Activated CD8-positive, alpha-beta T cell treated with anti-CD3 and anti-CD28 coated beads for 36 hours (primary cell): ENCODE measurements at regions not wholly inside any gene's neighbourhood (a gene's known extent, or its start where the extent isn't known, plus 50 kb on each side); places are given as distances from the start of the nearest gene placed in this dataset.

Source experiments
- ATAC-seq: fragments of 200-7000 bp; cut with Tn5 transposase; one replicate; pipeline ENCODE4 v1.10.0; 2021; ENCODE audit warnings: mild to moderate bottlenecking, moderate library complexity
- CTCF ChIA-PET: fragments of 350-600 bp; sonication (Branson Sonifier 250); formaldehyde crosslinking; loops from one replicate; lab custom pipeline; 2021; ENCODE audit warnings: antibody characterized with exemption; lab: Charles Lee
- POLR2A ChIA-PET: fragments of 350-600 bp; sonication (Branson Sonifier 250); formaldehyde crosslinking; loops from one replicate; lab custom pipeline; 2021; ENCODE audit warnings: antibody characterized with exemption; lab: Charles Lee
- DNase-seq: peaks from one replicate; pipeline ENCODE4 v3.0.0-alpha.2; 2020
- H3K27ac Mint-ChIP-seq: one replicate; pipeline ENCODE4 v1.8.0; 2021; ENCODE audit warnings: mild to moderate bottlenecking, mixed read lengths
- H3K27me3 Mint-ChIP-seq: one replicate; pipeline ENCODE4 v1.8.0; 2021; ENCODE audit warnings: mixed read lengths
- H3K36me3 Mint-ChIP-seq: one replicate; pipeline ENCODE4 v1.8.0; 2021; ENCODE audit warnings: low read depth, mixed read lengths
- H3K4me1 Mint-ChIP-seq: one replicate; pipeline ENCODE4 v1.8.0; 2021; ENCODE audit warnings: low read depth, mixed read lengths
- H3K4me3 Mint-ChIP-seq: one replicate; pipeline ENCODE4 v1.8.0; 2021; ENCODE audit warnings: mild to moderate bottlenecking, moderate library complexity, mixed read lengths
- H3K9me3 Mint-ChIP-seq: one replicate; pipeline ENCODE4 v1.8.0; 2021; ENCODE audit warnings: mixed read lengths
- intact Hi-C: fragments of 100-400 bp; cut with micrococcal nuclease; formaldehyde crosslinking; loops from one replicate; pipeline ENCODE4 v1.10.0; 2022
- TF ChIP-seq, protein P1 (sequence below): fragments of 200-600 bp; IDR thresholded peaks from one replicate; pipeline ENCODE4 v1.8.0; 2022; ENCODE audit warnings: antibody characterized with exemption, mild to moderate bottlenecking

DNA sequence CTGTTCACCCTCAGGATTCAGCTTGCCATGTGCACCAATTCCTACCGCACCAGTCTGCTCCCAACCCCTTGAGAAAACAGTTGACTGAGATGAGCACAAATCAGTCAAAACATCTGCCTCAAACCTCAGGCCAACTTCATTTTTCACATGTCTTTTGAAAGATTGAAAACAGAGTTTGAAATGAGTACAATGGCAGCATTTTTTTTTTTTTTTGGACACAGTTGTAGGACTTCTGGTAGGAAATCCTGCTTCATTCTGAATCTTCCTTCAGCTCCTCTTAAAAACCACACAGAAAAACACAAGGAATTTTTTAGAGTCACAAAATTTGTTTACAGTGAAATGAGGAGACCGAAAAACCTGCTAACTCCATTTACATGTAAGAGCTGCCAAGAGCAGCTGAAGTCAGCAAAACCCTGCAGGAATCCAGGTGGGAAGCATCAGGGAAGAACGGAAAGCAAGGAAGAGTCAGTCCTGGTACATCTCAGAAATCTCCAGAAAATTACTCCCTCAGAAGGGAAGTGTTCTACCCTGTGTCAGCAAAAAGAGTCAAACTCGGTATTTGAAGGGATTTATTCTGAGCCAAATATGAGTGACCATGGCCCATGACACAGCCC is 100.3 kb upstream of the TMTC1 start:
- ChIA-PET POLR2A (no interaction called here), CTCF (no interaction called here)
- TF ChIP-seq, protein P1, sequence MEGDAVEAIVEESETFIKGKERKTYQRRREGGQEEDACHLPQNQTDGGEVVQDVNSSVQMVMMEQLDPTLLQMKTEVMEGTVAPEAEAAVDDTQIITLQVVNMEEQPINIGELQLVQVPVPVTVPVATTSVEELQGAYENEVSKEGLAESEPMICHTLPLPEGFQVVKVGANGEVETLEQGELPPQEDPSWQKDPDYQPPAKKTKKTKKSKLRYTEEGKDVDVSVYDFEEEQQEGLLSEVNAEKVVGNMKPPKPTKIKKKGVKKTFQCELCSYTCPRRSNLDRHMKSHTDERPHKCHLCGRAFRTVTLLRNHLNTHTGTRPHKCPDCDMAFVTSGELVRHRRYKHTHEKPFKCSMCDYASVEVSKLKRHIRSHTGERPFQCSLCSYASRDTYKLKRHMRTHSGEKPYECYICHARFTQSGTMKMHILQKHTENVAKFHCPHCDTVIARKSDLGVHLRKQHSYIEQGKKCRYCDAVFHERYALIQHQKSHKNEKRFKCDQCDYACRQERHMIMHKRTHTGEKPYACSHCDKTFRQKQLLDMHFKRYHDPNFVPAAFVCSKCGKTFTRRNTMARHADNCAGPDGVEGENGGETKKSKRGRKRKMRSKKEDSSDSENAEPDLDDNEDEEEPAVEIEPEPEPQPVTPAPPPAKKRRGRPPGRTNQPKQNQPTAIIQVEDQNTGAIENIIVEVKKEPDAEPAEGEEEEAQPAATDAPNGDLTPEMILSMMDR: no peak
- Mint-ChIP-seq H3K27me3 (no peaks in the 10 kb centered on the region), H3K9me3 (peaks cover 7% of the 10 kb centered on the region), H3K36me3 (no peaks in the 10 kb centered on the region), H3K27ac (no peak overlapping the region), H3K4me3 (no peak overlapping the region), H3K4me1 (no peaks in the 10 kb centered on the region)
- DNase-seq (no peak), ATAC-seq (no peak)
- intact Hi-C loops: no loop called here

DNA sequence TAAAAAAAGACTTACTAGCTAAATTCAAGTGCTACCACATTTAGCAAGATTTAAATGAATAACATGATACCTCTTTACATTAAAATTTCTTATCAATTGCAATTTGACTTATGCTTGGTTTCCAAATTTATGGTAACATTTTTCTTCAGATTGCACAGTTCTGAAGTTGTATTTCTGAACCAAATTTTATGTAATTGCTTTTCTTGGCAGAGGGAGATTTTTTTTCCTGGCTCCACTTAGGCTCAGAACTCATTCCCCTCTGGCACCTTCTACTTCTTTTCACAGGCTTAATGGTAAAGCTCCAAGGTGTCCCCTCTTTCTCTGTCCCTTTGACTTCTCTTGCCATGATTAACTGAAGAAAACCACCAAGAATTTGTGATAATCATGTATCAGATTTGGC is 99.8 kb upstream of the TMTC1 start:
- ChIA-PET CTCF (no interaction called here), POLR2A (no interaction called here)
- Mint-ChIP-seq H3K9me3 (peaks cover 7% of the 10 kb centered on the region), H3K4me3 (no peak overlapping the region), H3K27me3 (no peaks in the 10 kb centered on the region), H3K27ac (no peak overlapping the region), H3K4me1 (no peaks in the 10 kb centered on the region), H3K36me3 (no peaks in the 10 kb centered on the region)
- intact Hi-C loops: no loop called here
- TF ChIP-seq, protein P1: no peak
- DNase-seq (no peak), ATAC-seq (no peak)

DNA sequence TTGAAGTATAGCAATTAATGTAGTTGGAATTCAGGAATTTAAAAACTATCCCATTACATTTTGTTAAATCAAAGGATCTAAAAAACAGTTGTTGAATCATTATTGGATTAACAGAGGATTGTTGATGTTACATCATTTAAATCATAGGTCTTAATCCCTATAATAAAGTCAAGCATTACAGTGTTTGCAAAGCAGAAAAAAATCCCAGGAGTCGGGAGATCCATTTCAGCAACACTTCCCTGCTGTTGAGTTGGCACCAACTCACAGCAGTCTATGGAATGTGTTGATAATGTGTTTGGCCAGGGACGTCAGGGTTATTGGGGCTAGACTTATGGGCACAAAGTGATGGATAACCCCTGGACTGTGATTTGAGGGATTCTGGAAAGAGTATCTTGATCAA is 99.1 kb upstream of the TMTC1 start:
- H3K36me3 Mint-ChIP-seq: no peaks in the 10 kb centered on the region
- ATAC-seq: no peak
- no peak overlapping the region for H3K27ac Mint-ChIP-seq
- no peaks in the 10 kb centered on the region for H3K4me1 Mint-ChIP-seq
- H3K27me3 Mint-ChIP-seq: no peaks in the 10 kb centered on the region
- ChIA-PET CTCF (no interaction called here), POLR2A (no interaction called here)
- TF ChIP-seq, protein P1: no peak
- DNase-seq: no peak
- intact Hi-C loops: no loop called here
- peaks cover 8% of the 10 kb centered on the region for H3K9me3 Mint-ChIP-seq
- H3K4me3 Mint-ChIP-seq: no peak overlapping the region

DNA sequence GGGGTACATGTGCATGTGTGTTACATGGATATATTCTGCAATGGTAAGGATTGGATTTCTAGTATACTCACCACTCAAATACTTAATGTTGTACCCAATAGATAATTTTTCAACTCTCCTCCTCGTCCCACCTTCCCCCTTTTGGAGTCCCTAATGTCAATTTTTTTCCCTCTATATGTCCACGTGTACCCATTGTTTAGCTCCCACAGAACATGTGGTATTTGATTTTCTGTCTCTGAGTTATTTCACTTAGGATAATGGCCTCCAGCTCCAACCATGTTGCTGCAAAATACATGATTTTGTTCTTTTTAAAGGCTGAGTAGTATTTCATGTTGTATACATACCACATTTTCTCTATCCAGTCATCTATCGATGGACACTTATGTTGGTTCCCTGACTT is 97.2 kb upstream of the TMTC1 start:
- Mint-ChIP-seq H3K27me3 (no peaks in the 10 kb centered on the region), H3K36me3 (no peaks in the 10 kb centered on the region), H3K4me3 (no peak overlapping the region), H3K9me3 (peaks cover 9% of the 10 kb centered on the region), H3K27ac (no peak overlapping the region), H3K4me1 (no peaks in the 10 kb centered on the region)
- CTCF ChIA-PET: no interaction called here
- intact Hi-C loops: no loop called here
- ATAC-seq: no peak
- no peak for DNase-seq
- TF ChIP-seq, protein P1: no peak
- POLR2A ChIA-PET: no interaction called here

DNA sequence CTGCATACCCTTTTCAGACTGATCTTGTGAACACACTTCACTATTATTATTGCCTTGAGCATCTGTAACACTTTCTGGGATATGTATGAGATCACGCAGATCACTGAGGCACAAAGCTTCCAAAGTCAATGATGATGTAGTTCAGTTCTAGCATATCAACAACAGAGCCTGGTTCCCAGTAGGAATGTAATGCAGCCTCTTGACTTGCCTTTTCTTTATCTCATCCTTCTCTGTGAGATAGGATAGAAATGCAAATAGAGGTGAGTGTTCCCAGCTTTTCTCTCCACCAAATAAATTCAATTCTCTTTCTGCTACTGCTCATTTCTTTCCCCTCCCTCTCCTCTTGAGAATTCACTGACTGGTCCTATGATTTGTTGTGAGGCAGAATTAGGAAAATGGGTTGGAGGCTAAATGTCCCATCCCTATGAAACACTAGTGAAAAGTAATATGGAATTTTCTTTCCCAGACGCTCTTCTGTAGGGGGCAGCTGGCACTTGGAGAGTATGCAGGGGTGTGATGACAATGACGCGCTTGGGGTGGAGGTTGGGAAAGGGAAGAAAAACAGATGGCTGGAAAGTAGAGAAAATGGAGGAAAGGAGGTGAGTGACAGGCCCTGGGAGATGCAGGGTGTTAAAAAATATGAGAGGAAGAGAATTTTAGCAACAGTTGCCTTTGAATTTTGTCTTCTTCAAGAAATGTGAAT is 96.0 kb upstream of the TMTC1 start:
- H3K9me3 Mint-ChIP-seq: peaks cover 11% of the 10 kb centered on the region
- no peaks in the 10 kb centered on the region for H3K4me1 Mint-ChIP-seq
- ChIA-PET POLR2A (no interaction called here), CTCF (no interaction called here)
- no peak overlapping the region for H3K4me3 Mint-ChIP-seq
- intact Hi-C loops: no loop called here
- no peak overlapping the region for H3K27ac Mint-ChIP-seq
- H3K27me3 Mint-ChIP-seq: no peaks in the 10 kb centered on the region
- ATAC-seq (no peak), DNase-seq (no peak)
- no peaks in the 10 kb centered on the region for H3K36me3 Mint-ChIP-seq
- TF ChIP-seq, protein P1: no peak
